ENCODE measurements at regions not wholly inside any gene's neighbourhood (a gene's known extent, or its start where the extent isn't known, plus 50 kb on each side); places are given as distances from the start of the nearest gene placed in this dataset.

DNA sequence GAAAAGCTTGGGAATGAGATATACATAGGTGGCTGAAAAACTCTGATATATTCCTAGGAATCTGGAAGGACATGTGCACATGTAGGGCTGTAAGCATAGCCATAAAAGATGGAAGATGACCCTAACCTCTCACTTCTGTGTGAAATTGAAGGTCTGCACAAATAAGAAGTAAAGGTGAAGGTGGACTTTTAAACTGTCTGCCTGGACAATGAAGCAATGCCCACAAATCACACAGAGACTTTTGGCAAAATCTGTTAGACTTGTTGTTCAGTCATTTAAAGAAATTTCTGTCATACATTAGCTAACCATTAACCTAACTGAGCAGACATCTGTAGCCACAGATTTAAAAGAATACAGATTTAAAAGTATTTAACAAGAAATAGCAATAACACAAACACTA is 65.3 kb upstream of the CCDC178 start:
- no peaks in the 10 kb centered on the region for H3K36me3 ChIP-seq (ENCODE audit: control insufficient read depth in 2 of 2, extremely low read depth in 1 of 2, insufficient read depth in 2 of 2, low read length in 2 of 2)
- no peak for TF ChIP-seq MYC (IDR thresholded peaks at IDR 0.05; ENCODE audit: low read depth, low read length)
- TF ChIP-seq POLR2A (IDR thresholded peaks at IDR 0.05; ENCODE audit: low read depth, low read length) = no peak
- no peak for TF ChIP-seq POLR2AphosphoS5 (IDR thresholded peaks at IDR 0.05; ENCODE audit: insufficient read depth, low read depth, low read length)
- TF ChIP-seq, protein P1, sequence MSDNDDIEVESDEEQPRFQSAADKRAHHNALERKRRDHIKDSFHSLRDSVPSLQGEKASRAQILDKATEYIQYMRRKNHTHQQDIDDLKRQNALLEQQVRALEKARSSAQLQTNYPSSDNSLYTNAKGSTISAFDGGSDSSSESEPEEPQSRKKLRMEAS (IDR thresholded peaks at IDR 0.05; ENCODE audit: insufficient read depth, insufficient read length) = no peak
- no peak for TF ChIP-seq FOS (IDR thresholded peaks at IDR 0.05; ENCODE audit: borderline replicate concordance, insufficient read depth, low read length)
- no peak for TF ChIP-seq JUN (IDR thresholded peaks at IDR 0.05; ENCODE audit: borderline replicate concordance, insufficient read depth, insufficient read length, low read depth)
- TF ChIP-seq, protein P2, sequence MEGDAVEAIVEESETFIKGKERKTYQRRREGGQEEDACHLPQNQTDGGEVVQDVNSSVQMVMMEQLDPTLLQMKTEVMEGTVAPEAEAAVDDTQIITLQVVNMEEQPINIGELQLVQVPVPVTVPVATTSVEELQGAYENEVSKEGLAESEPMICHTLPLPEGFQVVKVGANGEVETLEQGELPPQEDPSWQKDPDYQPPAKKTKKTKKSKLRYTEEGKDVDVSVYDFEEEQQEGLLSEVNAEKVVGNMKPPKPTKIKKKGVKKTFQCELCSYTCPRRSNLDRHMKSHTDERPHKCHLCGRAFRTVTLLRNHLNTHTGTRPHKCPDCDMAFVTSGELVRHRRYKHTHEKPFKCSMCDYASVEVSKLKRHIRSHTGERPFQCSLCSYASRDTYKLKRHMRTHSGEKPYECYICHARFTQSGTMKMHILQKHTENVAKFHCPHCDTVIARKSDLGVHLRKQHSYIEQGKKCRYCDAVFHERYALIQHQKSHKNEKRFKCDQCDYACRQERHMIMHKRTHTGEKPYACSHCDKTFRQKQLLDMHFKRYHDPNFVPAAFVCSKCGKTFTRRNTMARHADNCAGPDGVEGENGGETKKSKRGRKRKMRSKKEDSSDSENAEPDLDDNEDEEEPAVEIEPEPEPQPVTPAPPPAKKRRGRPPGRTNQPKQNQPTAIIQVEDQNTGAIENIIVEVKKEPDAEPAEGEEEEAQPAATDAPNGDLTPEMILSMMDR (IDR thresholded peaks at IDR 0.05; ENCODE audit: extremely low read depth in 1 of 2, insufficient read depth in 1 of 2, low read depth in 1 of 2, low read length in 2 of 2) = no peak
- no peak for TF ChIP-seq GATA2 (IDR thresholded peaks at IDR 0.05; ENCODE audit: insufficient read depth, insufficient read length, low read depth, low read length)
- TF ChIP-seq EZH2 (IDR thresholded peaks at IDR 0.05; ENCODE audit: borderline replicate concordance, low read depth, low read length, severe bottlenecking) = no peak

More for the DNA sequence above, 65.3 kb upstream of the CCDC178 start:
- Histone ChIP-seq H3K9ac (replicated peaks; ENCODE audit: extremely low read depth, insufficient read depth, low read length) (no peak overlapping the region), H3K27ac (ENCODE audit: insufficient read depth, low read depth, low read length) (no peak overlapping the region), H3K4me2 (ENCODE audit: insufficient read depth, low read length) (no peak overlapping the region), H3K4me3 (replicated peaks in 1 of 3; ENCODE audit: insufficient read depth in 1 of 3, low read depth in 1 of 3, low read length in 3 of 3) (no peak overlapping the region), H3K4me1 (ENCODE audit: control insufficient read depth, extremely low read depth, insufficient read depth, low read length) (no peaks in the 10 kb centered on the region), H3K79me2 (ENCODE audit: control insufficient read depth, insufficient read depth, low read length) (no peaks in the 10 kb centered on the region), H3K9me3 (replicated peaks; ENCODE audit: control insufficient read depth, insufficient read depth, low read length) (no peaks in the 10 kb centered on the region), H3K9me1 (replicated peaks; ENCODE audit: control insufficient read depth, extremely low read depth, insufficient read depth, low read length) (no peaks in the 10 kb centered on the region), H4K20me1 (replicated peaks; ENCODE audit: control insufficient read depth, extremely low read depth, insufficient read depth, low read length) (no peaks in the 10 kb centered on the region), H2AFZ (ENCODE audit: low read depth, low read length) (no peak overlapping the region), H3K27me3 (ENCODE audit: control insufficient read depth in 2 of 2, insufficient read depth in 2 of 2, low read length in 2 of 2) (no peaks in the 10 kb centered on the region)
- dilution Hi-C loops (cut with MboI; ENCODE audit: extremely low pct_ligation_motif_present, low sequenced_read_pairs) = no loop called here
- CTCF ChIA-PET = interaction anchor here (1.5 kb wide), 1 partner anchor 51 kb away, joined by 3 read pairs; no protein-coding TSS in a partner anchor
- POLR2A ChIA-PET = no interaction called here
- no peak for FAIRE-seq
- no peak for DNase-seq (ENCODE audit: low read depth, low spot score)
- BruUV-seq (replicated peaks) = no TSS peak
- intact Hi-C loops (cut with micrococcal nuclease) = no loop called here

All from endothelial cell of umbilical vein (primary cell).